OCI-LY3 (cell line): ENCODE measurements at regions not wholly inside any gene's neighbourhood (a gene's known extent, or its start where the extent isn't known, plus 50 kb on each side); places are given as distances from the start of the nearest gene placed in this dataset.

Experiments used
- CTCF ChIP-seq: fragments of 200-600, 300-600 bp; sonication (generic); IDR thresholded peaks from 2 replicates; pipeline ENCODE4 v1.5.1; 2014; ENCODE audit warnings: antibody characterized with exemption, low read length, low read depth
- EZH2phosphoT487 ChIP-seq: fragments of 200-600 bp; shearing (Covaris generic); IDR thresholded peaks from 2 replicates; pipeline ENCODE4 v1.6.1; 2018; ENCODE audit warnings: antibody characterized with exemption, mixed run types, low read depth

GRCh38 chr2:240229005-240229404, 88.5 kb upstream of the OTOS start:
- TF ChIP-seq CTCF (no peak), EZH2phosphoT487 (no peak)
